Mesendoderm (in vitro differentiated cells): ENCODE measurements at regions not wholly inside any gene's neighbourhood (a gene's known extent, or its start where the extent isn't known, plus 50 kb on each side); places are given as distances from the start of the nearest gene placed in this dataset.

Experiments
- DNase-seq: peaks from one replicate; pipeline ENCODE4 v3.0.0; 2013
- H2AK5ac ChIP-seq: 2 replicates; pipeline ENCODE4 v1.6.1; 2013; ENCODE audit warnings: low read length, inconsistent platforms
- H2BK120ac ChIP-seq: 2 replicates; pipeline ENCODE4 v1.6.1; 2013; ENCODE audit warnings: low read depth, mild to moderate bottlenecking, low read length, moderate library complexity, mixed read lengths
- H2BK15ac ChIP-seq: replicated peaks from 2 replicates; pipeline ENCODE4 v1.6.1; 2013; ENCODE audit warnings: low read depth, mild to moderate bottlenecking, moderate library complexity
- H2BK5ac ChIP-seq: 2 replicates; pipeline ENCODE4 v1.6.1; 2013; ENCODE audit warnings: low read length, inconsistent platforms
- H3K18ac ChIP-seq: 2 replicates; pipeline ENCODE4 v1.6.1; 2013; ENCODE audit warnings: mild to moderate bottlenecking, low read length, mixed read lengths
- H3K23ac ChIP-seq: one replicate; pipeline ENCODE4 v1.6.1; 2013; ENCODE audit warnings: low read length
- H3K27ac ChIP-seq: 2 replicates; pipeline ENCODE4 v1.5.1; 2013; ENCODE audit warnings: low read depth, mild to moderate bottlenecking, inconsistent platforms, low read length, moderate library complexity
- H3K27me3 ChIP-seq: 2 replicates; pipeline ENCODE4 v1.6.1; 2013; ENCODE audit warnings: low read length, control low read depth, mild to moderate bottlenecking, inconsistent platforms; ENCODE audit not compliant: insufficient read depth, poor library complexity
- H3K36me3 ChIP-seq: 2 replicates; pipeline ENCODE4 v1.6.1; 2013; ENCODE audit warnings: low read length, inconsistent platforms; ENCODE audit not compliant: control insufficient read depth, insufficient read depth
- H3K4ac ChIP-seq: one replicate; pipeline ENCODE4 v1.6.1; 2013; ENCODE audit warnings: low read depth, mild to moderate bottlenecking, low read length, moderate library complexity
- H3K4me1 ChIP-seq: 2 replicates; pipeline ENCODE4 v1.6.1; 2013; ENCODE audit warnings: low read depth, low read length, inconsistent platforms; ENCODE audit not compliant: control insufficient read depth
- H3K4me2 ChIP-seq: 2 replicates; pipeline ENCODE4 v1.6.1; 2013; ENCODE audit warnings: low read length
- H3K4me3 ChIP-seq: 2 replicates; pipeline ENCODE4 v1.5.1; 2013; ENCODE audit warnings: mild to moderate bottlenecking, low read length
- H3K56ac ChIP-seq: one replicate; pipeline ENCODE4 v1.6.1; 2013; ENCODE audit warnings: low read length
- H3K79me1 ChIP-seq: 2 replicates; pipeline ENCODE4 v1.6.1; 2013; ENCODE audit warnings: low read length, inconsistent platforms
- H3K79me2 ChIP-seq: 2 replicates; pipeline ENCODE4 v1.6.1; 2013; ENCODE audit warnings: mild to moderate bottlenecking, low read length; ENCODE audit not compliant: control insufficient read depth, insufficient read depth
- H3K9ac ChIP-seq: 2 replicates; pipeline ENCODE4 v1.6.1; 2013; ENCODE audit warnings: low read length, inconsistent platforms
- H4K5ac ChIP-seq: one replicate; pipeline ENCODE4 v1.6.1; 2013; ENCODE audit warnings: low read length
- H4K8ac ChIP-seq: one replicate; pipeline ENCODE4 v1.6.1; 2013; ENCODE audit warnings: low read depth, mild to moderate bottlenecking, control low read depth, low read length, moderate library complexity
- WGBS: extraction: QIAGEN DNeasy Blood & Tissue Kit; methylation state at CpG from one replicate; pipeline ENCODE4 v1.1.7; 2013; ENCODE audit warnings: low lambda C conversion rate, missing lambda C conversion rate; ENCODE audit not compliant: insufficient coverage; ENCODE audit errors: extremely low coverage; 5-methylcytosine and 5-hydroxymethylcytosine counted together

DNA sequence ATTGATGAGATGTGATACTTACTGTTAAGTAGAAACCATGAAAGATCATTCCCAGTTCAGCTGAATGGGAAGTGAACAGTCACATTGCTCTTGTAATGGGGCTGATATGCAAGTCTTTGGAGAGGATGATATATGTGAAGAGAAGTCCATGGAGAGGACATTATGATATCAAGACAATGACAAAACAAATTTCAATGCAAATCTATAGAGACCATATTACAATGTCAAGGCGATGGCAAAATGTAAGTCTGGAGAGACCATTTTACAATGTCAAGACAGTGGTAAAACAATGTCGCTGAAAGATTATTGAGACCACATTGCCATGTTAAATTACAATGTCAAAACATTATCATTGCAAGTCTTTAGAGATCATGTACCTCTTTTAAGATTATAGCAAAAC, 277.1 kb upstream of the MEIS2 start:
- no CpG with 5 or more reads among the region's 2 CpGs for WGBS
- Histone ChIP-seq H3K4me3 (no peak overlapping the region), H2BK5ac (no peak overlapping the region), H3K56ac (no peak overlapping the region), H3K27me3 (no peaks in the 10 kb centered on the region), H3K18ac (no peak overlapping the region), H3K79me2 (no peaks in the 10 kb centered on the region), H3K4me1 (no peaks in the 10 kb centered on the region), H2BK15ac (no peak overlapping the region), H3K23ac (no peak overlapping the region), H3K4ac (no peak overlapping the region), H3K79me1 (no peaks in the 10 kb centered on the region), H3K27ac (no peak overlapping the region), H3K4me2 (no peak overlapping the region), H4K8ac (no peak overlapping the region), H2AK5ac (no peak overlapping the region), H3K36me3 (no peaks in the 10 kb centered on the region), H4K5ac (no peak overlapping the region), H2BK120ac (no peak overlapping the region), H3K9ac (no peak overlapping the region)
- no peak for DNase-seq

DNA sequence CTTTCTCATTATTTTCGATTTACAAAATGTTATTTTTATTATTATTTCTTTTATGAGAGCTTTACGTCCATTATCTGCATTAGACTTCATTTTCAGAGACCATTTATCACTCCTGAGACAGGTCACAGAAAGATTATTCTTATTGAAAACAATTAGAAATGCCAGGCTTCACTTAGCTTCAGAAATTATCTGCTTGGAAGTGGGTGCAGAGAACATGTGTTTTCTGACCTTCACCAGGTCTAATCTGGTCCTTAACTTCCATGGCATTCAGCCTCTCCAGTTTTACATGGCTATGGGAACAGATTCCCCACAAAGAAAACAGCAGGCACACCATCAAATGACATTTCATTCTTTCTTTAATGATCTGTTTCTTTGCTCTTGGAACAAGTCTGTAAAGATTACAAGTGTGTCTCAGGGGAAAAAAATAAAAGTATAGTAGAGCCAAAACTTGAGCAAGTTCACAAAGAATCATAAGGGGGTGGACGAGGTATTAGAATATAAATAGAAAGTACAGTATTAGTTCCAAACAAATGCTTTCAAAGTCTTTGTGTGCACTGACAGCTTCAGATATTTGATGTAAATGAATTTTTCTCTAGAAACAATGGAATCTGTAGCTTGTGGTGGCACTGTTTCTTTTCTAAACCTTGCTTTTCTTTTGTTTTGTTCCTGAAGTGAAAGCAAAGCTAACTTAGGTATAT, 294.2 kb upstream of the MEIS2 start:
- Histone ChIP-seq H3K36me3 (no peaks in the 10 kb centered on the region), H3K27ac (no peak overlapping the region), H3K79me1 (no peaks in the 10 kb centered on the region), H3K23ac (no peak overlapping the region), H3K4me2 (no peak overlapping the region), H3K4ac (no peak overlapping the region), H3K4me1 (no peaks in the 10 kb centered on the region), H4K5ac (no peak overlapping the region), H3K9ac (no peak overlapping the region), H3K4me3 (no peak overlapping the region), H2BK15ac (no peak overlapping the region), H2AK5ac (no peak overlapping the region), H4K8ac (no peak overlapping the region), H2BK5ac (no peak overlapping the region), H3K27me3 (no peaks in the 10 kb centered on the region), H2BK120ac (no peak overlapping the region), H3K56ac (no peak overlapping the region), H3K18ac (no peak overlapping the region), H3K79me2 (no peaks in the 10 kb centered on the region)
- no peak for DNase-seq
- WGBS = 100% methylated on average over 1 of the region's 3 CpGs

DNA sequence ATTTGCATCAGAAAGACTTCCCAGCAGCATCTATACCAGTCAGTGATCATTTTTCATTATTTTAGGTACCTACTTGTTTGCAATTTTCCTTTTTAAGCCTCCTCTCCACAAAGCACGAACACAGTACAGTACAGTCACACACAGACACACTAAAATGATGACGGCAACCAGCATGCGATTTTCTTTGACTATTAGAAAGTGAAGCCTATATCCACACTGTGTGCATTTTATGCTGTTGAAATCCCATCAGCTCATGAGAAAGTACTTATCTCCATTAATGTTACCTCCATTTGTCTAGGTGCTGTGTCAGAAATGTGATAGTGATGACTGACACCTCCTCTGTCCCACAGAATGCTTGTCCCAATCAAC, 294.7 kb upstream of the MEIS2 start:
- no peak overlapping the region for H3K27ac ChIP-seq
- no peaks in the 10 kb centered on the region for H3K79me2 ChIP-seq
- H2BK5ac ChIP-seq = no peak overlapping the region
- no peaks in the 10 kb centered on the region for H3K27me3 ChIP-seq
- H3K23ac ChIP-seq = no peak overlapping the region
- no peak overlapping the region for H3K18ac ChIP-seq
- no peak overlapping the region for H3K4ac ChIP-seq
- no peak for DNase-seq
- no CpG with 5 or more reads among the region's 3 CpGs for WGBS
- no peak overlapping the region for H4K8ac ChIP-seq
- no peak overlapping the region for H2BK15ac ChIP-seq
- no peak overlapping the region for H3K9ac ChIP-seq
- H2BK120ac ChIP-seq = no peak overlapping the region
- H3K56ac ChIP-seq = no peak overlapping the region
- H3K4me2 ChIP-seq = no peak overlapping the region
- H3K36me3 ChIP-seq = no peaks in the 10 kb centered on the region
- no peaks in the 10 kb centered on the region for H3K79me1 ChIP-seq
- no peak overlapping the region for H3K4me3 ChIP-seq
- no peak overlapping the region for H4K5ac ChIP-seq
- H2AK5ac ChIP-seq = no peak overlapping the region
- no peaks in the 10 kb centered on the region for H3K4me1 ChIP-seq

DNA sequence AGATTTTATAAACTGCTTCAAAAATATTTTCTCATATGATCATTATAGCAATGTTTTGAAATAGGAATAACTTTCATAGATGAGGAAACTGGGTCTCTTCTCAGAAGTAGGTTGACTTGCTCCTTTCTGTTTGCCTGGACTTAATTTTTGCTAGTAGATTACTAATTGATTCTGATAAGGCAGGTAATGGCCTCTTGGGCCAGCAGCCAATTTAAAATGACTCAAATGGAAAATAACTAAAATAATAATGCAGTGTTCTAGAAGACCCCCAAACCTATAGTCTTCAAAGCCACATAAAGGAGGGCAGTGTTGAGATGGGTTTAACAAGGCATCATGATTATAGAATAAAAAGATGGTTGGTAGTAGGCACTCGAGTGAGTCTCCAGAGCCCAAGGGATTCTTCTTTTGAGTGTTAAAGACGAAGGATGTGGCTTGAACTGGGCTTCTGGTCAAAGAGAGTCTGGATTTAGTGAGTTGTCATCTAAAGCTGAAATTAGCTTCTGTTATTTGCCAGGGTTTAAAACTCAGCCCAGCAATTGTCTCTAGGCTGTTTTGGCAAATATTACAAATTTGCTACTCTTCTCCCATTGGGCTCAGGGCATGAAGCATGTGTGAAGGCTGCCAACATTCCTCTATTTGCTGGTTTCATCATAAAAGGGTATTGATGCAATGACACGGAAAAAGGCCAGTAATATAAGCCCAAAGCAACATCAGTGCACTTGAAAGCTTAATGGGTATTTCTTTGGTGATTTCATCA, 297.1 kb upstream of the MEIS2 start:
- Histone ChIP-seq H3K79me2 (no peaks in the 10 kb centered on the region), H2AK5ac (no peak overlapping the region), H3K4ac (no peak overlapping the region), H4K8ac (no peak overlapping the region), H2BK120ac (no peak overlapping the region), H3K4me2 (no peak overlapping the region), H3K4me3 (no peak overlapping the region), H3K18ac (no peak overlapping the region), H2BK5ac (no peak overlapping the region), H3K27me3 (no peaks in the 10 kb centered on the region), H3K4me1 (no peaks in the 10 kb centered on the region), H3K27ac (no peak overlapping the region), H3K79me1 (no peaks in the 10 kb centered on the region), H2BK15ac (no peak overlapping the region), H3K36me3 (no peaks in the 10 kb centered on the region), H3K9ac (no peak overlapping the region), H3K23ac (no peak overlapping the region), H3K56ac (no peak overlapping the region), H4K5ac (no peak overlapping the region)
- no peak for DNase-seq
- no CpG with 5 or more reads among the region's 3 CpGs for WGBS

DNA sequence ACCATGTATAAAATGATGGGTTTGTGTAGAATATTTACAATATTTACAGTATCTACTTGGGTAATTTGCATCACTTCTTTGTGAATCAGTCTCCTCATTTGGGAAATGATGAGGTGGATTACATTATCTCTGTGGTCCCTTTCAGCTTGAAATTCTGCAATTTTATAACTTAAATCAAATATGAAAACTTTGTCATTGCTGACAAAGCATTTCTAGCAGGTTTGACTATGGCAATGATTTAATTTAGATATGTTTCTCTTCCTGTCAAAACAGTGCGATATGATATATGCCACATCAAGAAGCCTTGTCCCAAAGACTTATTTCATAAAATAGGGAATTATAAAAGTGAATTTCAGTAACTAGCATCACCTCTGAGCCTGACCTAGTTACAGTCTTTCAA, 315.8 kb upstream of the MEIS2 start:
- H3K4me3 ChIP-seq = no peak overlapping the region
- H3K4me2 ChIP-seq = no peak overlapping the region
- no peak overlapping the region for H3K18ac ChIP-seq
- no peak overlapping the region for H4K5ac ChIP-seq
- H2BK15ac ChIP-seq = no peak overlapping the region
- H3K9ac ChIP-seq = no peak overlapping the region
- H3K27me3 ChIP-seq = no peaks in the 10 kb centered on the region
- H4K8ac ChIP-seq = no peak overlapping the region
- H3K79me1 ChIP-seq = no peaks in the 10 kb centered on the region
- H3K79me2 ChIP-seq = no peaks in the 10 kb centered on the region
- H3K36me3 ChIP-seq = no peaks in the 10 kb centered on the region
- no peak overlapping the region for H3K56ac ChIP-seq
- no peak for DNase-seq
- no CpG with 5 or more reads among the region's 1 CpG for WGBS
- H3K27ac ChIP-seq = no peak overlapping the region
- H3K4me1 ChIP-seq = no peaks in the 10 kb centered on the region
- no peak overlapping the region for H3K23ac ChIP-seq
- H2BK120ac ChIP-seq = no peak overlapping the region
- H2BK5ac ChIP-seq = no peak overlapping the region
- no peak overlapping the region for H2AK5ac ChIP-seq
- H3K4ac ChIP-seq = no peak overlapping the region
